HCT116 (cell line): ENCODE measurements at regions not wholly inside any gene's neighbourhood (a gene's known extent, or its start where the extent isn't known, plus 50 kb on each side); places are given as distances from the start of the nearest gene placed in this dataset.

Experiments used
- CTCF ChIP-seq, 3 experiments: fragments of 200-600 bp in 1 of 3; sonication (generic) in 1 of 3; IDR thresholded peaks in 2 of 3; conservative IDR thresholded peaks in 1 of 3; 2 replicates each; pipeline ENCODE4 v1.5.1; 2012 to 2017; ENCODE audit warnings: low read depth in 2 of 3, low read length in 2 of 3, antibody characterized with exemption in 1 of 3, borderline replicate concordance in 1 of 3, control low read depth in 1 of 3, mild to moderate bottlenecking in 1 of 3, mixed read lengths in 1 of 3, mixed run types in 1 of 3, moderate library complexity in 1 of 3; ENCODE audit not compliant: insufficient read depth in 1 of 3
- RAD21 ChIP-seq: IDR thresholded peaks from 2 replicates; pipeline ENCODE4 v1.6.1; 2012; ENCODE audit warnings: low read depth, mild to moderate bottlenecking
- TF ChIP-seq, protein P1 (sequence below): IDR thresholded peaks from 2 replicates; pipeline ENCODE4 v1.6.1; 2012

DNA sequence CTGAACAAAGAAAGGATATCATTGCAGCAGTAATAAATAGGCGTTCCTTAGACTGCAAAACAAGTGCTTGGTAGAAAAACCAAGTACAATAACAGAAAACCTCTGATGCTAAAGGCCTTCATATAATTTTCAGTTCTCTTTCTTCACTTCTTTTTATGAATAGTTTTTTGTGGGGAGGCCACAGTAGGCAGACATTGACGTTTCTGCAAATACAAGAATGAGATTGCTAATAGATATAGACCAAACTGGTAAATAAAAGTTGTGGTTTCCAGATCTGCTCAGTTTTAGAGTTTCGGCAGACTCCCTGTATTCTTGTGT, 57.0 kb upstream of the RAP1GDS1 start:
- TF ChIP-seq RAD21 (no peak), CTCF (IDR thresholded peaks at IDR 0.05 in 2 of 3, conservative IDR thresholded peaks at IDR 0.05 in 1 of 3; ENCODE audit: borderline replicate concordance in 1 of 3, insufficient read depth in 1 of 3, low read depth in 2 of 3, low read length in 2 of 3) (no peak)
- TF ChIP-seq, protein P1, sequence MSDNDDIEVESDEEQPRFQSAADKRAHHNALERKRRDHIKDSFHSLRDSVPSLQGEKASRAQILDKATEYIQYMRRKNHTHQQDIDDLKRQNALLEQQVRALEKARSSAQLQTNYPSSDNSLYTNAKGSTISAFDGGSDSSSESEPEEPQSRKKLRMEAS: no peak
